Transverse colon (tissue), 4 donors: ENCODE measurements at regions not wholly inside any gene's neighbourhood (a gene's known extent, or its start where the extent isn't known, plus 50 kb on each side); places are given as distances from the start of the nearest gene placed in this dataset.

Experiments used
- DNase-seq: peaks from one replicate; pipeline ENCODE4 v3.0.0-alpha.2; 2019
- H3K27ac ChIP-seq, 4 donors: fragments of 200-600 bp; sonication (generic); 2 replicates each; pipeline ENCODE4 v1.5.1; 2016 to 2018; ENCODE audit warnings: inconsistent platforms in 4 of 4
- H3K27me3 ChIP-seq: fragments of 200-600 bp; sonication (generic); 2 replicates; pipeline ENCODE4 v1.5.1; 2017; ENCODE audit warnings: inconsistent platforms
- H3K36me3 ChIP-seq, 4 donors: fragments of 200-600 bp; sonication (generic); 2 replicates each; pipeline ENCODE4 v1.5.1; 2017 to 2019; ENCODE audit warnings: inconsistent platforms in 4 of 4
- H3K4me1 ChIP-seq, 4 donors: fragments of 200-600 bp; sonication (generic); 2 replicates each; pipeline ENCODE4 v1.5.1; 2017 to 2020; ENCODE audit warnings: inconsistent platforms in 4 of 4
- H3K4me3 ChIP-seq, 4 donors: fragments of 200-600 bp; sonication (generic); 1 replicate in 1 of 4; 2 replicates in 3 of 4; pipeline versions ENCODE4 v1.5.1 to v1.6.1; 2017 to 2019; ENCODE audit warnings: inconsistent platforms in 4 of 4
- H3K9me3 ChIP-seq, 2 donors: fragments of 200-600 bp; sonication (generic); 2 replicates each; pipeline ENCODE4 v1.5.1; 2017 to 2019; ENCODE audit warnings: inconsistent platforms in 2 of 2
- EP300 ChIP-seq: sonication (generic); formaldehyde crosslinking; IDR thresholded peaks from one replicate; pipeline ENCODE4 v1.6.1; 2017; ENCODE audit warnings: antibody characterized with exemption, low read depth
- POLR2A ChIP-seq: fragments of 450-650 bp; IDR thresholded peaks from one replicate; pipeline ENCODE4 v1.6.1; 2016; ENCODE audit warnings: antibody characterized with exemption, mild to moderate bottlenecking, moderate library complexity
- POLR2AphosphoS5 ChIP-seq, 3 donors: sonication (generic); formaldehyde crosslinking; IDR thresholded peaks; one replicate each; pipeline ENCODE4 v1.6.1; 2016; ENCODE audit warnings: antibody characterized with exemption in 3 of 3
- WGBS, 2 donors: methylation state at CpG; one replicate each; pipeline ENCODE4 v1.1.5; 2018; ENCODE audit warnings: low coverage in 1 of 2; 5-methylcytosine and 5-hydroxymethylcytosine counted together
- in situ Hi-C, 4 donors: fragments of 200-750 bp; cut with MboI; loops; one replicate each; pipeline versions ENCODE4 v1.15.0 to v1.15.1; 2017; ENCODE audit warnings: low sequenced_read_pairs in 3 of 4, low pct_ligation_motif_present in 1 of 4, low pct_unique_long_range_greater_than_20kb in 1 of 4
- intact Hi-C: fragments of 100-400 bp; cut with DNase I; formaldehyde crosslinking; loops from one replicate; pipeline ENCODE4 v1.15.1; 2023; ENCODE audit warnings: low total_unique reads
- TF ChIP-seq, protein P1 (sequence below), 5 experiments: fragments of 200-600 bp in 3 of 5; fragments of 450-650 bp in 2 of 5; sonication (generic) in 3 of 5; IDR thresholded peaks; 1 replicate in 2 of 5; 2 replicates in 3 of 5; pipeline ENCODE4 v1.5.1; 2016 to 2017; ENCODE audit warnings: antibody characterized with exemption in 5 of 5, inconsistent platforms in 3 of 5, mild to moderate bottlenecking in 2 of 5, moderate library complexity in 1 of 5

DNA sequence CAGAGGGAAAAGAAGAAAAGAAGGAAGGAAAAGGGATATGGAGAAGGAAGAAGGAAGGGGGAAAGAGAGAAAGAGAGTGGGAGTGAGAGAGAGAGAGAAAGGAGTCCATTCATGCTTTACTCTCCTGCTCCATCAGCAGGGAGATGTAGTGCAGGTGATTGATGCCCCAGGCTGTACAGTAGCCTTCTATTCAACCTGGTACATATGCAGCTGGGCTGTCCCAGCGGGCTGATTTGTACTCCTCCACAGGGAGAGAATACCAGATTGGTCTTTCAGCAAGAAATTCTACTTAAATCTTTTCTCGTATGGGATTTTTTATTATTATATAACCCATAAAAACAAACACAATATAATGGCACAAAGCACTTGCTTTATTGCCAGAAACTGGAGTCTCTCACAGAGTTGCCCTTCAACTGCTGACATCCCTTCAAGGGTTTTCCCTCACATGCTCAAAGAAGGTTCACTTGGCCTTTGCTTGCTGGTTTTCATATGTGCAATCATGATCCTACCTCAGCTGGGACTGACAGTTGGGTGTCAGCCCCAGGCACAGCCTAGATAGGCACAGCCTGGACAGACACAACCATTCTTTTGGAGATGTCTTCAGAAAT lies 380.1 kb upstream of the RIOK2 start:
- intact Hi-C loops, result no loop called here
- WGBS, 2 donors, result 40 to 59% methylated on average over 2 of the region's 2 CpGs

GRCh38 chr5:97568382-97568781 lies 385.3 kb upstream of the RIOK2 start:
- Histone ChIP-seq H3K4me1 (no peaks in the 10 kb centered on the region), H3K27ac (no peak overlapping the region), H3K4me3 (no peak overlapping the region), H3K27me3 (no peaks in the 10 kb centered on the region), H3K36me3 (no peaks in the 10 kb centered on the region), H3K9me3 (peaks cover 9% of the 10 kb centered on the region in 2 donors)
- no peak for DNase-seq
- TF ChIP-seq, protein P1, sequence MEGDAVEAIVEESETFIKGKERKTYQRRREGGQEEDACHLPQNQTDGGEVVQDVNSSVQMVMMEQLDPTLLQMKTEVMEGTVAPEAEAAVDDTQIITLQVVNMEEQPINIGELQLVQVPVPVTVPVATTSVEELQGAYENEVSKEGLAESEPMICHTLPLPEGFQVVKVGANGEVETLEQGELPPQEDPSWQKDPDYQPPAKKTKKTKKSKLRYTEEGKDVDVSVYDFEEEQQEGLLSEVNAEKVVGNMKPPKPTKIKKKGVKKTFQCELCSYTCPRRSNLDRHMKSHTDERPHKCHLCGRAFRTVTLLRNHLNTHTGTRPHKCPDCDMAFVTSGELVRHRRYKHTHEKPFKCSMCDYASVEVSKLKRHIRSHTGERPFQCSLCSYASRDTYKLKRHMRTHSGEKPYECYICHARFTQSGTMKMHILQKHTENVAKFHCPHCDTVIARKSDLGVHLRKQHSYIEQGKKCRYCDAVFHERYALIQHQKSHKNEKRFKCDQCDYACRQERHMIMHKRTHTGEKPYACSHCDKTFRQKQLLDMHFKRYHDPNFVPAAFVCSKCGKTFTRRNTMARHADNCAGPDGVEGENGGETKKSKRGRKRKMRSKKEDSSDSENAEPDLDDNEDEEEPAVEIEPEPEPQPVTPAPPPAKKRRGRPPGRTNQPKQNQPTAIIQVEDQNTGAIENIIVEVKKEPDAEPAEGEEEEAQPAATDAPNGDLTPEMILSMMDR (IDR thresholded peaks at IDR 0.05), result no peak
- no peak for TF ChIP-seq POLR2AphosphoS5 (IDR thresholded peaks at IDR 0.05)
- TF ChIP-seq POLR2A, result no peak
- no peak for TF ChIP-seq EP300
- intact Hi-C loops, result no loop called here
- in situ Hi-C loops, result no loop called here

More for the DNA sequence above, 380.1 kb upstream of the RIOK2 start:
- peaks cover 0 to 9% of the 10 kb centered on the region in 2 donors for H3K9me3 ChIP-seq
- no peak for DNase-seq
- H3K27me3 ChIP-seq, result no peaks in the 10 kb centered on the region
- H3K4me1 ChIP-seq, result peaks cover 0 to 4% (median 0%) of the 10 kb centered on the region in 4 donors
- in situ Hi-C loops, result no loop called here
- H3K36me3 ChIP-seq, result no peaks in the 10 kb centered on the region
- no peak overlapping the region for H3K4me3 ChIP-seq
- H3K27ac ChIP-seq, result no peak overlapping the region
- TF ChIP-seq POLR2A (no peak), POLR2AphosphoS5 (IDR thresholded peaks at IDR 0.05) (no peak), EP300 (no peak)
- TF ChIP-seq, protein P1 (IDR thresholded peaks at IDR 0.05), result no peak

DNA sequence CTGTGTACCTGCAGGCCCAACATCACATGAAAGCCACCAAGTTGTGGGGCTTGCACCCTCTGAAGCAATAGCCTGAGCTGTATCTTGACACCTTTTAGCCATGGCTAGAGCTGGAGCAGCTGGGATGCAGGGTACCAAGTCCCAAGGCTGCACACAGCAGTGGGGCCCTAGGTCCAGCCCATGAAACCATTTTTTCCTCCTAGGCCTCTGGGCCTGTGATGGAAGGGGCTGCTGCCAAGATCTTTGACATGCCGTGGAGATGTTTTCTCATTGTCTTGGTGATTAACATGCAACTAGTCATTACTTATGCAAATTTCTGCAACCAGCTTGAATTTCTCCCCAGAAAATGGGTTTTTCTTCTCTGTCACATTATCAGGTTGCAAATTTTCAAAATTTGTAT lies 387.2 kb upstream of the RIOK2 start:
- intact Hi-C loops, result no loop called here
- H3K4me1 ChIP-seq, result no peaks in the 10 kb centered on the region
- no peaks in the 10 kb centered on the region for H3K36me3 ChIP-seq
- DNase-seq, result no peak
- peaks cover 9% of the 10 kb centered on the region in 2 donors for H3K9me3 ChIP-seq
- in situ Hi-C loops, result no loop called here
- no peak overlapping the region for H3K27ac ChIP-seq
- TF ChIP-seq POLR2A, result no peak
- TF ChIP-seq EP300, result no peak
- TF ChIP-seq, protein P1 (IDR thresholded peaks at IDR 0.05), result no peak
- TF ChIP-seq POLR2AphosphoS5 (IDR thresholded peaks at IDR 0.05), result no peak
- no peaks in the 10 kb centered on the region for H3K27me3 ChIP-seq
- WGBS, 2 donors, result 80 to 100% methylated on average over 1 of the region's 1 CpG
- H3K4me3 ChIP-seq, result no peak overlapping the region

- H3K9me3 ChIP-seq, result peaks cover 0 to 8% of the 10 kb centered on the region in 2 donors
- WGBS, 2 donors, result 28 to 43% methylated on average over 1 of the region's 1 CpG
- H3K4me1 ChIP-seq, result no peaks in the 10 kb centered on the region
- no peak overlapping the region for H3K27ac ChIP-seq
- no peaks in the 10 kb centered on the region for H3K36me3 ChIP-seq
- intact Hi-C loops (no loop called here), in situ Hi-C loops (no loop called here)
- no peaks in the 10 kb centered on the region for H3K27me3 ChIP-seq
- no peak overlapping the region for H3K4me3 ChIP-seq
- TF ChIP-seq, protein P1 (IDR thresholded peaks at IDR 0.05), result no peak
- no peak for TF ChIP-seq POLR2AphosphoS5 (IDR thresholded peaks at IDR 0.05)
- no peak for TF ChIP-seq POLR2A
- TF ChIP-seq EP300, result no peak
- DNase-seq, result no peak
Observed at GRCh38 chr5:97575322-97575721, 392.3 kb upstream of the RIOK2 start.
